HG03354 (cell line): ENCODE measurements at regions not wholly inside any gene's neighbourhood (a gene's known extent, or its start where the extent isn't known, plus 50 kb on each side); places are given as distances from the start of the nearest gene placed in this dataset.
"Not testable (repeated sequence)": the region's sequence is repeated elsewhere in the genome, so short reads cannot be mapped to it uniquely, and the experiment has no call there.

ENCODE experiments used
- ATAC-seq: cut with Tn5 transposase; IDR thresholded peaks from one replicate; pipeline ENCODE4 v1.9.1; 2021; ENCODE audit warnings: mild to moderate bottlenecking; ENCODE audit not compliant: unreplicated experiment, poor library complexity, severe bottlenecking

GRCh38 chr4:132333724-132334047, 815.4 kb upstream of the PCDH10 start:
- ATAC-seq: no peak

- no peak for ATAC-seq
These were observed 815.0 kb upstream of the PCDH10 start for GRCh38 chr4:132334081-132334480.

GRCh38 chr4:132344924-132345828, 803.9 kb upstream of the PCDH10 start:
- ATAC-seq: no peak

- ATAC-seq: no peak
These were observed 803.1 kb upstream of the PCDH10 start for GRCh38 chr4:132346016-132346415.

- not testable (repeated sequence) for ATAC-seq
These were observed 797.5 kb upstream of the PCDH10 start for GRCh38 chr4:132351606-132352005.

- ATAC-seq: no peak
These were observed 766.9 kb upstream of the PCDH10 start for GRCh38 chr4:132382243-132382642.

- no peak for ATAC-seq
These were observed 765.4 kb upstream of the PCDH10 start for GRCh38 chr4:132383571-132384199.

GRCh38 chr4:132384709-132385108, 764.4 kb upstream of the PCDH10 start:
- ATAC-seq: no peak

- no peak for ATAC-seq
These were observed 763.0 kb upstream of the PCDH10 start for GRCh38 chr4:132386130-132386529.

- ATAC-seq: no peak
These were observed 762.0 kb upstream of the PCDH10 start for GRCh38 chr4:132387060-132387459.

GRCh38 chr4:132395561-132395960, 753.5 kb upstream of the PCDH10 start:
- no peak for ATAC-seq

- ATAC-seq: no peak
These were observed 752.5 kb upstream of the PCDH10 start for GRCh38 chr4:132396636-132397035.

- no peak for ATAC-seq
These were observed 731.9 kb upstream of the PCDH10 start for GRCh38 chr4:132417220-132417619.

- no peak for ATAC-seq
These were observed 722.0 kb upstream of the PCDH10 start for GRCh38 chr4:132427125-132427524.

- ATAC-seq: no peak
These were observed 712.0 kb upstream of the PCDH10 start for GRCh38 chr4:132437117-132437516.

- ATAC-seq: no peak
These were observed 703.7 kb upstream of the PCDH10 start for GRCh38 chr4:132445386-132445785.

- ATAC-seq: not testable (repeated sequence)
These were observed 691.1 kb upstream of the PCDH10 start for GRCh38 chr4:132457987-132458386.

- peak; percentile 85 for ATAC-seq
These were observed 669.6 kb upstream of the PCDH10 start for GRCh38 chr4:132479543-132479942.

- ATAC-seq: no peak
These were observed 660.5 kb upstream of the PCDH10 start for GRCh38 chr4:132488555-132488954.

- ATAC-seq: no peak
These were observed 655.6 kb upstream of the PCDH10 start for GRCh38 chr4:132493476-132493875.

- ATAC-seq: not testable (repeated sequence)
These were observed 653.8 kb upstream of the PCDH10 start for GRCh38 chr4:132495267-132495812.
